ENCODE measurements at regions not wholly inside any gene's neighbourhood (a gene's known extent, or its start where the extent isn't known, plus 50 kb on each side); places are given as distances from the start of the nearest gene placed in this dataset.

- H3K36me3 Mint-ChIP-seq (ENCODE audit: low read depth), result no peaks in the 10 kb centered on the region
- ChIA-PET CTCF (interaction anchor here (1.6 kb wide), 1 partner anchor 8 kb away, joined by 3 read pairs; no protein-coding TSS in a partner anchor), POLR2A (interaction anchor here (0.9 kb wide), 1 partner anchor 19 kb away, joined by 3 read pairs; no protein-coding TSS in a partner anchor)
- ATAC-seq (no peak), DNase-seq (no peak)
- no peak overlapping the region for H3K27ac Mint-ChIP-seq
- H3K4me1 Mint-ChIP-seq (ENCODE audit: low read depth), result peaks cover 15% of the 10 kb centered on the region
- intact Hi-C loops (cut with micrococcal nuclease), result no loop called here
- H3K9me3 Mint-ChIP-seq, result no peaks in the 10 kb centered on the region
- H3K27me3 Mint-ChIP-seq, result no peaks in the 10 kb centered on the region
- no peak overlapping the region for H3K4me3 Mint-ChIP-seq
- no peak for TF ChIP-seq CTCF (IDR thresholded peaks at IDR 0.05)
Observed at GRCh38 chr7:140245611-140246105, 68.9 kb upstream of the KDM7A start.

DNA sequence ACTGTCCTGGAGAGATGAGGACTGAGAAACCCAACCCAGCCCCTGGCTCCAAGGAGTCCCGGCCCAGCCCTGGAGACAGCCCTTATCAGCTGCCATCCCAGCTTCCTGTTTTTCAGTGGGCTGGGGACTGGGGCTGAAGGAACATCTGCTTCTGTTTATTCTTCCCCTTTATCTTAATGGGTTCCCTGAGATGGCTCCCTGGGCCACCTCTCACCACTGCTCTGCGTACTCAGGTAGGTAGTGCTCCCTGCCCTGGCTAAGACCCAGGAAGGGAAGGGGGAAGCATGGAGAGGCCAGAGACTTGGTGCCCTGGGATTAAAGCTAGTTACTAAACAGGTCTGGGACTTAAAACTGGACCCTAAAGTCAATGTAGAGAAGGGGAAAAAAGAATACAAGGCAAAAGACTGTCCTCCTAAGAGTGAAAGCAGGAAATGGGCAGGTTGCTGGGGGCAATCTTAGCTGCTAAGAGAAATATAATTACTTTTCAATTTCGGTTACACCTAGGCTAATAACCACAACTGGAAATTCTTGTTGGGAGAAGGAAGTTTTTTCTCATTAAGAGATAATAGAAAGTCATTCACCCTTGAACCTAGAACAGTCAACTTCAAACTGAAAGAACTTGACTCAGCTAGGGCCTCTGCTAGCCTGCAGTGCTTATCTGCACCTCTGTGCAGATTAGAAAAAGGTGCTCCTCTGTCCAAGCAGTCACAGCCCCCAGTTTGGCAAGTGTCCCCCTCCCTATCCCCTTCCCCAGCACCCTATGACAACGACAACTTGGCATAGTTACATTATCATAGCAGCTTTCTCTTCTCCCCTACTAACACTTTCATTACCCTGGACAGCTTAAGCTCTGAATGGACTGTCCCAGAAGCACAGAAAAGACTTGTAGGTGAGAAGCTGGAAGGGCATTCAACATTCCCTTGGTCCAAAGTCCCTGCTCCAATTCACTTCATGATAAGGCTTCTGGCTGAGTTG is 65.6 kb upstream of the KDM7A start:
- peaks cover 15% of the 10 kb centered on the region for H3K4me1 Mint-ChIP-seq (ENCODE audit: low read depth)
- no peak overlapping the region for H3K27ac Mint-ChIP-seq
- intact Hi-C loops (cut with micrococcal nuclease), result no loop called here
- ChIA-PET CTCF (interaction anchor here (0.8 to 1.4 kb wide), 2 partner anchors 63 to 84 kb away, joined by 3 to 5 read pairs; no protein-coding TSS in a partner anchor), POLR2A (interaction anchor here (1.7 kb wide), 1 partner anchor 13 kb away, joined by 5 read pairs; no protein-coding TSS in a partner anchor)
- no peak overlapping the region for H3K4me3 Mint-ChIP-seq
- DNase-seq, result no peak
- no peaks in the 10 kb centered on the region for H3K36me3 Mint-ChIP-seq (ENCODE audit: low read depth)
- TF ChIP-seq CTCF (IDR thresholded peaks at IDR 0.05), result no peak
- no peaks in the 10 kb centered on the region for H3K9me3 Mint-ChIP-seq
- H3K27me3 Mint-ChIP-seq, result no peaks in the 10 kb centered on the region
- ATAC-seq, result peak; percentile 51

DNA sequence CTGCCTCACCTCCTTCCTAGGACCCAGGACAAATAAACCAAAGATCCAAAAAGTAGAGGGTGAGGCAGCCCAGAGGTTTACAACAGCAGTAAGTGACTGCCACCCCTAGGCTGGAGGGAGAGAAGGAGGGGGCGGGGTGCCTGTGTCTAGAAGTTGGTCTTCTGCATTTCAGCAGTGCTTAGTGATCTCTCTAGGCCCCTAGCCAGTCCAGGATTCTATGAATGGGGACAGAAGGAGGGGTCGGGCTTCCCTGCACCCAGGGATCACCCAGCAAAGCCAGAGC is 62.8 kb upstream of the KDM7A start:
- CTCF ChIA-PET, result no interaction called here
- Mint-ChIP-seq H3K36me3 (ENCODE audit: low read depth) (no peaks in the 10 kb centered on the region), H3K27ac (no peak overlapping the region), H3K4me3 (no peak overlapping the region), H3K9me3 (no peaks in the 10 kb centered on the region), H3K27me3 (no peaks in the 10 kb centered on the region), H3K4me1 (ENCODE audit: low read depth) (peaks cover 15% of the 10 kb centered on the region)
- DNase-seq, result peak; percentile 41
- POLR2A ChIA-PET, result no interaction called here
- ATAC-seq, result peak; percentile 49
- intact Hi-C loops (cut with micrococcal nuclease), result no loop called here
- no peak for TF ChIP-seq CTCF (IDR thresholded peaks at IDR 0.05)

- intact Hi-C loops (cut with micrococcal nuclease), result no loop called here
- CTCF ChIA-PET, result no interaction called here
- ATAC-seq (no peak), DNase-seq (no peak)
- Mint-ChIP-seq H3K4me3 (no peak overlapping the region), H3K9me3 (no peaks in the 10 kb centered on the region), H3K27ac (no peak overlapping the region), H3K4me1 (ENCODE audit: low read depth) (peaks cover 15% of the 10 kb centered on the region), H3K27me3 (no peaks in the 10 kb centered on the region), H3K36me3 (ENCODE audit: low read depth) (no peaks in the 10 kb centered on the region)
- TF ChIP-seq CTCF (IDR thresholded peaks at IDR 0.05), result no peak
- POLR2A ChIA-PET, result no interaction called here
Observed at GRCh38 chr7:140238778-140239652, 62.2 kb upstream of the KDM7A start.
